Activated CD8-positive, alpha-beta memory T cell treated with anti-CD3 and anti-CD28 coated beads, Interleukin-2, amount 50 U/mL, for 24 hours (primary cell): ENCODE measurements at regions not wholly inside any gene's neighbourhood (a gene's known extent, or its start where the extent isn't known, plus 50 kb on each side); places are given as distances from the start of the nearest gene placed in this dataset.
"Not testable (repeated sequence)": the region's sequence is repeated elsewhere in the genome, so short reads cannot be mapped to it uniquely, and the experiment has no call there.

Experiments used
- DNase-seq: peaks from one replicate; pipeline ENCODE4 v3.0.0-alpha.2; 2020; ENCODE audit errors: extremely low read depth

- no peak for DNase-seq
These were observed 207.5 kb upstream of the LINGO1 start for GRCh38 chr15:77839970-77840905.

GRCh38 chr15:77839456-77839855 lies 206.7 kb upstream of the LINGO1 start:
- DNase-seq = no peak

GRCh38 chr15:77838595-77838994 lies 205.9 kb upstream of the LINGO1 start:
- DNase-seq = no peak

- no peak for DNase-seq
These were observed 205.3 kb upstream of the LINGO1 start for GRCh38 chr15:77838061-77838460.

GRCh38 chr15:77837649-77838025 lies 204.9 kb upstream of the LINGO1 start:
- no peak for DNase-seq

GRCh38 chr15:77836906-77837648 lies 204.4 kb upstream of the LINGO1 start:
- DNase-seq = no peak

GRCh38 chr15:77836121-77836692 lies 203.5 kb upstream of the LINGO1 start:
- DNase-seq = no peak

GRCh38 chr15:77834276-77834990 lies 201.7 kb upstream of the LINGO1 start:
- DNase-seq = no peak

GRCh38 chr15:77832874-77833273 lies 200.2 kb upstream of the LINGO1 start:
- DNase-seq = no peak

GRCh38 chr15:77831986-77832385 lies 199.3 kb upstream of the LINGO1 start:
- no peak for DNase-seq

- no peak for DNase-seq
These were observed 197.3 kb upstream of the LINGO1 start for GRCh38 chr15:77830051-77830468.

GRCh38 chr15:77829331-77829730 lies 196.6 kb upstream of the LINGO1 start:
- not testable (repeated sequence) for DNase-seq

GRCh38 chr15:77827860-77828259 lies 195.1 kb upstream of the LINGO1 start:
- DNase-seq = no peak

- no peak for DNase-seq
These were observed 193.4 kb upstream of the LINGO1 start for GRCh38 chr15:77826006-77826695.

GRCh38 chr15:77825546-77825945 lies 192.8 kb upstream of the LINGO1 start:
- no peak for DNase-seq

GRCh38 chr15:77825252-77825542 lies 192.5 kb upstream of the LINGO1 start:
- no peak for DNase-seq

- DNase-seq = no peak
These were observed 191.9 kb upstream of the LINGO1 start for GRCh38 chr15:77824361-77825251.

- no peak for DNase-seq
These were observed 191.0 kb upstream of the LINGO1 start for GRCh38 chr15:77823736-77824135.

- no peak for DNase-seq
These were observed 190.0 kb upstream of the LINGO1 start for GRCh38 chr15:77822631-77823230.

- no peak for DNase-seq
These were observed 189.2 kb upstream of the LINGO1 start for GRCh38 chr15:77821959-77822256.
